GM12873 (cell line): ENCODE measurements at regions not wholly inside any gene's neighbourhood (a gene's known extent, or its start where the extent isn't known, plus 50 kb on each side); places are given as distances from the start of the nearest gene placed in this dataset.

Experiments used
- CTCF ChIP-seq: IDR thresholded peaks from 2 replicates; pipeline ENCODE4 v1.5.1; 2012; ENCODE audit warnings: low read depth, mild to moderate bottlenecking, moderate library complexity, low read length, control low read depth; ENCODE audit not compliant: insufficient read depth; ENCODE audit errors: missing control alignments

GRCh38 chr16:51845586-51846305, 694.7 kb upstream of the SALL1 start:
- TF ChIP-seq CTCF: no peak

GRCh38 chr16:51839727-51840462, 688.8 kb upstream of the SALL1 start:
- TF ChIP-seq CTCF: no peak

GRCh38 chr16:51834794-51835193, 683.7 kb upstream of the SALL1 start:
- TF ChIP-seq CTCF: no peak

GRCh38 chr16:51834133-51834532, 683.1 kb upstream of the SALL1 start:
- TF ChIP-seq CTCF: no peak

GRCh38 chr16:51831595-51832367, 680.7 kb upstream of the SALL1 start:
- no peak for TF ChIP-seq CTCF

GRCh38 chr16:51825779-51826178, 674.7 kb upstream of the SALL1 start:
- TF ChIP-seq CTCF: no peak

GRCh38 chr16:51822471-51822870, 671.4 kb upstream of the SALL1 start:
- TF ChIP-seq CTCF: no peak
